ENCODE measurements at regions not wholly inside any gene's neighbourhood (a gene's known extent, or its start where the extent isn't known, plus 50 kb on each side); places are given as distances from the start of the nearest gene placed in this dataset.

GRCh38 chr1:34400675-34401074, 224.0 kb downstream of the C1orf94 start:
- Histone ChIP-seq H3K4me3 (replicated peaks in 1 of 2; ENCODE audit: low read depth in 1 of 2, low read length in 2 of 2) (no peak overlapping the region), H3K36me3 (ENCODE audit: control insufficient read depth in 1 of 2, insufficient read depth in 2 of 2, low read length in 2 of 2) (no peaks in the 10 kb centered on the region), H3K27me3 (ENCODE audit: insufficient read depth, low read length) (no peaks in the 10 kb centered on the region), H2AFZ (ENCODE audit: low read depth, low read length, poor library complexity, severe bottlenecking) (no peak overlapping the region), H3K4me1 (ENCODE audit: control insufficient read depth in 1 of 2, insufficient read depth in 2 of 2, low read length in 2 of 2) (no peaks in the 10 kb centered on the region), H3K27ac (ENCODE audit: low read depth, low read length) (no peak overlapping the region), H4K20me1 (ENCODE audit: insufficient read depth) (no peaks in the 10 kb centered on the region), H3K79me2 (ENCODE audit: insufficient read depth, low read length) (no peaks in the 10 kb centered on the region), H3K9ac (ENCODE audit: low read length) (no peak overlapping the region), H3K9me2 (ENCODE audit: insufficient read depth) (no peaks in the 10 kb centered on the region), H3K4me2 (ENCODE audit: low read length) (no peak overlapping the region), H3K9me3 (ENCODE audit: control insufficient read depth in 1 of 2, insufficient read depth in 1 of 2, low read depth in 1 of 2, low read length in 2 of 2) (no peaks in the 10 kb centered on the region)
- no peak for ATAC-seq
- ChIA-PET RAD21 (ENCODE audit: low non-redundant PET in 1 of 2, low total read pairs in 2 of 2, uncharacterized antibody in 2 of 2, unreplicated experiment in 2 of 2) (no interaction called here), CTCF (no interaction called here), POLR2A (no interaction called here)
- DNase-seq (ENCODE audit: low read depth, low spot score), result no peak
- BruUV-seq (replicated peaks), result no TSS peak
- no peak for TF ChIP-seq ATF3 (IDR thresholded peaks at IDR 0.05)
- no peak for TF ChIP-seq CEBPB (IDR thresholded peaks at IDR 0.05; ENCODE audit: low read depth)
- no peak for TF ChIP-seq EZH2phosphoT487 (IDR thresholded peaks at IDR 0.05; ENCODE audit: borderline replicate concordance)
- no peak for TF ChIP-seq CTCF (IDR thresholded peaks at IDR 0.05 in 2 of 3, conservative IDR thresholded peaks at IDR 0.05 in 1 of 3; ENCODE audit: borderline replicate concordance in 1 of 3, insufficient read depth in 1 of 3, low read depth in 2 of 3, low read length in 2 of 3)
- no peak for TF ChIP-seq JUND (IDR thresholded peaks at IDR 0.05)
- no peak for TF ChIP-seq EGR1 (IDR thresholded peaks at IDR 0.05; ENCODE audit: low read depth)
- no peak for TF ChIP-seq ZBTB33 (IDR thresholded peaks at IDR 0.05; ENCODE audit: extremely low read depth, insufficient replicate concordance, low read length)
- intact Hi-C loops (cut with micrococcal nuclease), result no loop called here

All from HCT116 (cell line).